Smooth muscle cell of the brain vasculature (primary cell): ENCODE measurements at regions not wholly inside any gene's neighbourhood (a gene's known extent, or its start where the extent isn't known, plus 50 kb on each side); places are given as distances from the start of the nearest gene placed in this dataset.

Source experiments
- DNase-seq: peaks from one replicate; pipeline ENCODE4 v3.0.0-alpha.2; 2012; ENCODE audit warnings: low read depth, low spot score

DNA sequence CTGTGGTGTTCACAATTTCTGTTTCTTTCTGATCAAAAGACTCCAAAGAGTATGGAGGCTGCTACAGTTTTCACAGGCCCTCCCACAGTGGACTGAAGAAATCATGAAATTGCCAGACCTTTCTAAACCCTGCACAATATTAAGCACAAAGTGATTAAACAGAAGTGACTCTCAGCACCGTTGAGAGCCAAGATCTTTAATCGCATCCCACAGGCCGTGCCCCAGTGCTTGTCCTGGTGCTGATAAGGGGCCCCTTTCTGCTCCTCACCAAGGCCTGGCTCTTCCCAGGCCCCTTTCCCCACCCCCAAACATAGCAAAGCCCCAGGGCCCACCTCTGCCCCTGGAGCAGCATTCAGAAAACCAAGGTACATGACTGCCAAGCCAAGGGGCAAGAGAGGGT, 57.4 kb upstream of the BMAL1 start:
- no peak for DNase-seq

DNA sequence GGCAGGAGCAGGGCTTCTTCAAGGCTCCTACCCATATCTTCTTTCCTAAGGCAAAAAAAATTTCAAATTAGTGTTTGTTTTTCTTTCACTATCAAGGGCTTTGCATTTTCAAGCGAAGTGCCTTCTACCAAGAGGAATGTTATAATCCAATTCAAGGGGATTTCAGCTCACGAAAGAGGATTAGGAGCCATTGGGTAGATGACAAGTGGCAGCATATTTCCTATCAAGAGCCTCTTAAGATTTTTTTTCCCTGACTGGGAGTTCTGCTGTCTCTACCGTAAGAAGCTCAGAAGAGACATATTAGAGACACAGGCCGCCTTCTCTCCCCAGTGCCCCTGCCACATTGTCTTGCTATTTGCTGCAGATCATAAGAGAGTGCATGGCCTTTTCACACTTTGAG, 55.9 kb upstream of the BMAL1 start:
- no peak for DNase-seq

DNA sequence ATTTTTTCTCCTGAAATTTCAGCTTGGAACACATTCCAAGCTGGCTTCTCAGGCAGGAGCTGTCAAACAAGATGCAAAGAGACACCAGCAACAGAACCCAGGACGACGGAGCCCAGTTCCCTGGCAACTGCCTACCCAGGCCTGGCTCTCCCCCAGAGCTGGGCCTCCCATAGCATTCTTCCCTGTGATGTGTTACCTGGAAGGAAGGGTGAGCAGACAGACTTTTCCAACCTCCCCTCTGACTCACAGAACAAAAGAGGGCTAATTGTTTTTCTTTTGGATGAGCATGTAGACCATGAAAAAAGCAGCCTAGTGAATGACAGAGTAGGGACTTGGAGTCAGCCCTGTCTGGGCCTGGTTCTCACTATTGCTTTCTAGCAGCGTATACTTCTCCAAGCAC, 55.3 kb upstream of the BMAL1 start:
- DNase-seq: no peak

DNA sequence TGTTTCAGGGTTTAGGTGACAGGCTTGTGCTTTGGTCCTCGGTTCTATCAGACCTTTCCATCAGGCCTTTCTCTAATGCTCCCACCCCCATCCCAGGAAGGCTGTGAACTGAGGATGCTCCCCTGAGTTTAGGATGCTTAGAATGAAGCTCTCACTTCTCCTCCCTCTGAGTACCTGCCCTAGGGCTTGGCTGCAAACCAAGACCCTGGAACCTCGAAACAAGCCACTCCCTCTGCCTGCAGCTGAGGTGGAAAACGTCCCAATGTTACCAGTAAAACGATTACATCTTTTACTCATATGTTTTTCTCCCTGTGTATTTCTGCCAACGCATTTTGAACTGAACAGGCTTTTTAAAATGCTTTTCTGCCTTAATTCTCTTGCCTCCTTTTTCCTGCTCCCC, 54.5 kb upstream of the BMAL1 start:
- DNase-seq: no peak

DNA sequence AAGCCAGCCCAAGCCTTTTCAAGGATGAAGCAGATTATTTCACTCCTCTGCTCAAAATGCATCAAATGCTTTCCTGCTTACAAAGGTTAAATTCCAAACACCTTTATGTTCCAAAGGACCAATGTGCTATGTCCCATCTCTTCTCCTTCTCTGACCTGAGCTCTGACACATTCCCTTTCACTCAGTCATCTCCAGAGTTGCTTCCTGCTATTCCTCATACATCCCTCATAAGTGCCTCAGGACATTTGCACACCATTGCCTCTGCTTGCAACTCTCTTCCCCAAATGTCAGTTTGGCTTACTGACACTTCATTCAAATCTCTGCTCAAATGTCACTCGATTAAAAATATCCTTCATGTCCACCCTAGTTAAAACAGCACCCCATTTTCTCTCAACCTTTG, 53.3 kb upstream of the BMAL1 start:
- no peak for DNase-seq

DNA sequence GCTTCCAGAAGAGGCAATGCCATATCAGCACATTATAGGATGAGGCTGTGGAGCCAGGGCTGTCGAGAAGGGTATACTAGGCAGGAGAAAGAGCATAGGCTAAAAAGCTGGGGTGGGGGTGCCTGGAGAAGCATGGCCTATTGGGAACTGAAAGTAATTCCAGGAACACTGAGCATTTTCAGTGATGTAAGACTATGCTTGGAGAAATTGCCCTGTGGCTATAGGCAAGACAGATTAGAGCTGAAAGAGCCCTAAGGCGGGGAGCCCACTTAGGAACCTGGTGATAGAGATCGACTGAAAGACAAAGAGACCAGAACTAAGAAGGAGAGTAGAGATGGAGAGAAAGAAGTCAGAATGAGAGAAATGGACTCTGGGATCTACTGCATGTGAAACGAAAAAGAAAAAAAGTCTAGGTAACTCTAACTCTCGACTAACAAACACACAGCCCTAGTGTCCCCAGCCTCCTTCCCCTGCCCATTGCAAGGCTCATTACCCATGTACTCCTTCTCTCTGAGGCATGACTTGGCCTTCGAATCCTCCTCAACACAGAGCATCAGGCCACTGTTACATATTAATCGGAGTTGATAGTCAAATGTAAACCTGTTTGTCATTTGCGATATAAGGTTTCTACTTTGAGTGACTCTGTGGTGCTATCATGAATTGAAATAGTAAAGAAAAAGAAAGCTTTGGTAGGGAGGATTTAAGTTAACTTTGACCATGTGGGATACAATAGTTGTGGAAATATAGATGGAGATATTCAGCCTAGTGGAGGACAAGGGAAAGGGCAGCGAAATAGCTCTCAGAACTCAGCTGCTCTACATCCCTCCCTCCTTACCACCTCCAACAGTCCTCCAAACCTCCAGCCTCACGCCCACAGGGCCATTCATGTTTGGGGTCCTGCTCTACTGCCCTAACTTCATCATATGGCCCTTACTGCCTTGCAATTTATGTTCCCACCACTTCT, 52.3 kb upstream of the BMAL1 start:
- no peak for DNase-seq

DNA sequence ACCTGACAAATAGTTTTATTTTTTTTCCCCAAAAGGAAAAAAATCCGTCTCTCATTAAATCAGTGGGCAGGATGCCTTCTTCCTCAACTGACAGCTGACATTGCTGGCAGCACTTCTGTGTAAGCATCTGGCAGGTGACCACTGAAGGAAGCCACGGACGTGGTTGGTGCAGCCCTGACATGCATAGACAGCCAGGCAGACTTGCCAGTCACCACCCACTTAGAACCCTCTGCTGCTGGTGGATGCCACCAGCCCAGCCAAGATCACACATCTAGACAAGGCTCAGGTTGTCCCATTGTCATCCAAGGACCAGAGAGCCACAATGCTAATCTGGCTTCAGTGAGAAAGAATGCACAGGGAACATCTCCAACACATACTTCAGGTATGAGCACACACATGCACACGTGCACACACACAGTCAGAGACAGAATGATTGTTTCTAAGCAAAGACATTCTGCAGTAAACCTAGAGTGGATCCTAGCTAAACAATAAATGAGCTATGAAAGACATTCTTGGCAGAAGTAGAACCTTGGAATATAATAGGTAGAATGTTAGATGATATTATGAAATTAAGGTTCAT, 49.8 kb upstream of the BMAL1 start:
- DNase-seq: no peak
